ENCODE measurements at regions not wholly inside any gene's neighbourhood (a gene's known extent, or its start where the extent isn't known, plus 50 kb on each side); places are given as distances from the start of the nearest gene placed in this dataset.
"Not testable (repeated sequence)": the region's sequence is repeated elsewhere in the genome, so short reads cannot be mapped to it uniquely, and the experiment has no call there.

- not testable (repeated sequence) for DNase-seq
Measured at GRCh38 chr22:11795979-11796378, 3732.0 kb upstream of the OR11H1 start.

- DNase-seq: not testable (repeated sequence)
Measured at GRCh38 chr22:11815481-11815880, 3712.5 kb upstream of the OR11H1 start.

GRCh38 chr22:11818845-11819244 lies 3709.1 kb upstream of the OR11H1 start:
- not testable (repeated sequence) for DNase-seq

- not testable (repeated sequence) for DNase-seq
Measured at GRCh38 chr22:11822326-11822725, 3705.7 kb upstream of the OR11H1 start.

GRCh38 chr22:11825009-11825408 lies 3703.0 kb upstream of the OR11H1 start:
- DNase-seq: not testable (repeated sequence)

- not testable (repeated sequence) for DNase-seq
Measured at GRCh38 chr22:11826000-11826399, 3702.0 kb upstream of the OR11H1 start.

GRCh38 chr22:11829426-11829825 lies 3698.6 kb upstream of the OR11H1 start:
- peak; percentile 0 for DNase-seq

Data from hindlimb muscle (tissue), 1 donor.